ENCODE measurements at regions not wholly inside any gene's neighbourhood (a gene's known extent, or its start where the extent isn't known, plus 50 kb on each side); places are given as distances from the start of the nearest gene placed in this dataset.

DNA sequence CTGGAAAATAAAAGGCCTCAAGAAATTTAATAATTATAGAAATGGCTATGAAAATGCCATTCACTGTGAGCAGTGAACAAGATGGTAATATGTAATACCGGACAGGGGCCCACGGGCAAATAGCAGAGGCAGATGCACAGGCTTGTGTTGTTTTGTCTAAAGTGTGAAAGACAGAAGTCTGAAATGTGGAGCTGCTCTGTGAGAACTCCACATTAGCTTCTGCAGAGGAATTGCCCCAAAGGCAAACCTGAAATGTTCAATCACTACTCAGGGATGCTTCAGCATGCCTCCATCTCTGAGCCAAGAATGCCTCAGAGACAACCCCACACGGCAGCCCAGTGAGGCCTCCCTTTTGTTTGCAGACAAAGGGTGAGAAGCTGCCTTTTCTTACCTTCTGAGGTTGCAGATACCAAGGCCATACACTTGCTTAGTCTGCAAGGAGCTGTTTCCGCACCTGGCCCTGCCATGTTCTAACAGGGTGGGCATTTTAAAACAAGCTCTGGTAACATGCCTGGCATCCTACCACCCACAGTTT is 124.3 kb upstream of the CXCL14 start:
- no peaks in the 10 kb centered on the region for H3K9me3 ChIP-seq (ENCODE audit: low read length)
- no peaks in the 10 kb centered on the region for H3K36me3 ChIP-seq (ENCODE audit: insufficient read depth, low read length)
- H3K79me2 ChIP-seq (ENCODE audit: insufficient read depth, low read length) = no peaks in the 10 kb centered on the region
- H3K27ac ChIP-seq (ENCODE audit: low read depth, low read length, poor library complexity, severe bottlenecking) = no peak overlapping the region
- H3K27me3 ChIP-seq (ENCODE audit: insufficient read depth, low read length) = no peaks in the 10 kb centered on the region
- no peak overlapping the region for H2AFZ ChIP-seq (ENCODE audit: low read length)
- H3K4me2 ChIP-seq (ENCODE audit: low read length) = no peak overlapping the region
- H3K9me2 ChIP-seq (ENCODE audit: low read depth, low read length) = no peaks in the 10 kb centered on the region
- H3K4me1 ChIP-seq (ENCODE audit: insufficient read depth, low read length, severe bottlenecking) = no peaks in the 10 kb centered on the region
- no peak overlapping the region for H3K4me3 ChIP-seq (ENCODE audit: low read depth, low read length, poor library complexity, severe bottlenecking)
- H3K9ac ChIP-seq (ENCODE audit: low read length) = no peak overlapping the region
- TF ChIP-seq EZH2 (IDR thresholded peaks at IDR 0.05; ENCODE audit: borderline replicate concordance, low read length) = no peak
- TF ChIP-seq, protein P1, sequence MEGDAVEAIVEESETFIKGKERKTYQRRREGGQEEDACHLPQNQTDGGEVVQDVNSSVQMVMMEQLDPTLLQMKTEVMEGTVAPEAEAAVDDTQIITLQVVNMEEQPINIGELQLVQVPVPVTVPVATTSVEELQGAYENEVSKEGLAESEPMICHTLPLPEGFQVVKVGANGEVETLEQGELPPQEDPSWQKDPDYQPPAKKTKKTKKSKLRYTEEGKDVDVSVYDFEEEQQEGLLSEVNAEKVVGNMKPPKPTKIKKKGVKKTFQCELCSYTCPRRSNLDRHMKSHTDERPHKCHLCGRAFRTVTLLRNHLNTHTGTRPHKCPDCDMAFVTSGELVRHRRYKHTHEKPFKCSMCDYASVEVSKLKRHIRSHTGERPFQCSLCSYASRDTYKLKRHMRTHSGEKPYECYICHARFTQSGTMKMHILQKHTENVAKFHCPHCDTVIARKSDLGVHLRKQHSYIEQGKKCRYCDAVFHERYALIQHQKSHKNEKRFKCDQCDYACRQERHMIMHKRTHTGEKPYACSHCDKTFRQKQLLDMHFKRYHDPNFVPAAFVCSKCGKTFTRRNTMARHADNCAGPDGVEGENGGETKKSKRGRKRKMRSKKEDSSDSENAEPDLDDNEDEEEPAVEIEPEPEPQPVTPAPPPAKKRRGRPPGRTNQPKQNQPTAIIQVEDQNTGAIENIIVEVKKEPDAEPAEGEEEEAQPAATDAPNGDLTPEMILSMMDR (IDR thresholded peaks at IDR 0.05; ENCODE audit: low read length) = no peak
- no peaks in the 10 kb centered on the region for H4K20me1 ChIP-seq (ENCODE audit: insufficient read depth, low read length)
- no peaks in the 10 kb centered on the region for H3F3A ChIP-seq (ENCODE audit: insufficient read depth, low read length)

DNA sequence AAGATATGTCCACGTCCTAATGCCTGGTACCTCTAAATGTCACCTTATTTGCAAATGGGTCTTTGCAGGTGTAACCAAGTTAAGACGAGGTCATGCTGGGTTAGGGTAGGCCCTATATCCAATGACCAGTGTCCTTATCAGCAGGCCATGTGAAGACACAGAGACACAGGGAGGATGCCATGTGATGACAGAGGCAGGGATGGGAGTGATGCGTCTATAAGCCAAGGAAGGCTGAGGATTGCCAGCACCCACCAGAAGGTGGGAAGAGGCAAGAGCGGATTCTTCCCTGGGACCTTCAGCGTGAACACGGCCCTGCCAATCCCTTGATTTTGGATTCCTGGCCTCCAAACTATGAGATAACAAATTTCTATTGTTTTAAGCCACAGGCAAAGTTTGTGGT is 123.4 kb upstream of the CXCL14 start:
- no peaks in the 10 kb centered on the region for H3K4me1 ChIP-seq (ENCODE audit: insufficient read depth, low read length, severe bottlenecking)
- no peaks in the 10 kb centered on the region for H3K79me2 ChIP-seq (ENCODE audit: insufficient read depth, low read length)
- no peaks in the 10 kb centered on the region for H3K36me3 ChIP-seq (ENCODE audit: insufficient read depth, low read length)
- H3K4me3 ChIP-seq (ENCODE audit: low read depth, low read length, poor library complexity, severe bottlenecking) = no peak overlapping the region
- no peak overlapping the region for H3K4me2 ChIP-seq (ENCODE audit: low read length)
- H3K9ac ChIP-seq (ENCODE audit: low read length) = no peak overlapping the region
- H3K9me3 ChIP-seq (ENCODE audit: low read length) = no peaks in the 10 kb centered on the region
- H2AFZ ChIP-seq (ENCODE audit: low read length) = no peak overlapping the region
- H4K20me1 ChIP-seq (ENCODE audit: insufficient read depth, low read length) = no peaks in the 10 kb centered on the region
- H3K27ac ChIP-seq (ENCODE audit: low read depth, low read length, poor library complexity, severe bottlenecking) = no peak overlapping the region
- no peak for TF ChIP-seq EZH2 (IDR thresholded peaks at IDR 0.05; ENCODE audit: borderline replicate concordance, low read length)
- TF ChIP-seq, protein P1 (IDR thresholded peaks at IDR 0.05; ENCODE audit: low read length) = no peak
- no peaks in the 10 kb centered on the region for H3K9me2 ChIP-seq (ENCODE audit: low read depth, low read length)
- H3K27me3 ChIP-seq (ENCODE audit: insufficient read depth, low read length) = no peaks in the 10 kb centered on the region
- no peaks in the 10 kb centered on the region for H3F3A ChIP-seq (ENCODE audit: insufficient read depth, low read length)

DNA sequence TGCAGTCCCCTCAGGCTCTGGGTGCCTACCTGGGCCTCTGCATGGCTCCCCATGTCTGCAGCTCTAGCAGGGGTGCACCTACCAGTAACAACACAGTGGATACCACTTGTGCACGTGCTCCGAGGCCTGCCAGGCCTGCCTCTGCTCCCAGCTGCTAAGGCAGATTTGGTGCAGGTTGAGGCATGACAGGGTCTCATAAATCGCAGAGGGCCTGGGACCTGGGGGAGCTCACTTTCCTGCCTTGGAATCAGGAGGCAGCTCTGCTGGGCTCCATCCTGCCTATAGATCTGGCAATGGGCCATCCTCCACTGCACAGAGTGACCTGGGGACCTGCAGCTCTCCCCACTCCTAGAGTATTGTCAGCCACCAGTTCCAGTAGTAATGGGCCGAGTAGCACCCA is 121.9 kb upstream of the CXCL14 start:
- Histone ChIP-seq H3K4me1 (ENCODE audit: insufficient read depth, low read length, severe bottlenecking) (no peaks in the 10 kb centered on the region), H3K36me3 (ENCODE audit: insufficient read depth, low read length) (no peaks in the 10 kb centered on the region), H3F3A (ENCODE audit: insufficient read depth, low read length) (no peaks in the 10 kb centered on the region), H3K4me3 (ENCODE audit: low read depth, low read length, poor library complexity, severe bottlenecking) (no peak overlapping the region), H3K27ac (ENCODE audit: low read depth, low read length, poor library complexity, severe bottlenecking) (no peak overlapping the region), H3K9ac (ENCODE audit: low read length) (no peak overlapping the region), H3K27me3 (ENCODE audit: insufficient read depth, low read length) (no peaks in the 10 kb centered on the region), H3K79me2 (ENCODE audit: insufficient read depth, low read length) (no peaks in the 10 kb centered on the region), H4K20me1 (ENCODE audit: insufficient read depth, low read length) (no peaks in the 10 kb centered on the region), H3K9me3 (ENCODE audit: low read length) (no peaks in the 10 kb centered on the region), H3K9me2 (ENCODE audit: low read depth, low read length) (no peaks in the 10 kb centered on the region), H2AFZ (ENCODE audit: low read length) (no peak overlapping the region), H3K4me2 (ENCODE audit: low read length) (no peak overlapping the region)
- TF ChIP-seq, protein P1 (IDR thresholded peaks at IDR 0.05; ENCODE audit: low read length) = no peak
- no peak for TF ChIP-seq EZH2 (IDR thresholded peaks at IDR 0.05; ENCODE audit: borderline replicate concordance, low read length)
